HepG2 (cell line): ENCODE measurements at regions not wholly inside any gene's neighbourhood (a gene's known extent, or its start where the extent isn't known, plus 50 kb on each side); places are given as distances from the start of the nearest gene placed in this dataset.

Experiments used
- AKNA ChIP-seq: sonication (generic); formaldehyde crosslinking; IDR thresholded peaks from 2 replicates; pipeline ENCODE4 v1.4.0; 2020; ENCODE audit warnings: missing genetic modification reagents, borderline replicate concordance
- ARNT2 ChIP-seq: sonication (generic); formaldehyde crosslinking; IDR thresholded peaks from 2 replicates; pipeline ENCODE4 v1.8.0; 2022; ENCODE audit warnings: mild to moderate bottlenecking, low read depth, missing genetic modification reagents, moderate library complexity
- CEBPB ChIP-seq: IDR thresholded peaks from 2 replicates; pipeline ENCODE4 v1.6.1; 2011; ENCODE audit warnings: low read depth, low read length, improper control_type of control experiment, borderline replicate concordance
- CEBPG ChIP-seq: IDR thresholded peaks from 2 replicates; pipeline ENCODE4 v1.6.1; 2016
- CREBL2 ChIP-seq: sonication (generic); formaldehyde crosslinking; IDR thresholded peaks from 2 replicates; pipeline ENCODE4 v1.8.1; 2023; ENCODE audit warnings: missing genetic modification reagents, mild to moderate bottlenecking, borderline replicate concordance
- FOXA1 ChIP-seq, 2 experiments: fragments of 450-650 bp in 1 of 2; sonication (generic) in 1 of 2; formaldehyde crosslinking in 1 of 2; IDR thresholded peaks; 2 replicates each; pipeline versions ENCODE4 v1.4.0 to v1.6.1; 2016 to 2020; ENCODE audit warnings: missing genetic modification reagents in 1 of 2
- FOXJ3 ChIP-seq: sonication (generic); formaldehyde crosslinking; IDR thresholded peaks from 2 replicates; pipeline ENCODE4 v1.4.0; 2020; ENCODE audit warnings: missing genetic modification reagents, mild to moderate bottlenecking, borderline replicate concordance
- GATA4 ChIP-seq: sonication (generic); IDR thresholded peaks from 2 replicates; pipeline ENCODE4 v1.6.1; 2016; ENCODE audit warnings: antibody characterized with exemption, low read depth, borderline replicate concordance
- GFI1 ChIP-seq: sonication (generic); formaldehyde crosslinking; IDR thresholded peaks from 2 replicates; pipeline ENCODE4 v1.5.0; 2020; ENCODE audit warnings: missing genetic modification reagents, mild to moderate bottlenecking, borderline replicate concordance
- KMT2A ChIP-seq: sonication (generic); formaldehyde crosslinking; IDR thresholded peaks from 2 replicates; pipeline ENCODE4 v1.4.0; 2020; ENCODE audit warnings: missing genetic modification reagents
- MATR3 ChIP-seq: sonication (generic); formaldehyde crosslinking; IDR thresholded peaks from 2 replicates; pipeline ENCODE4 v1.4.0; 2020; ENCODE audit warnings: missing genetic modification reagents
- PBX2 ChIP-seq: IDR thresholded peaks from 2 replicates; pipeline ENCODE4 v1.6.1; 2016; ENCODE audit warnings: control low read depth
- REPIN1 ChIP-seq: sonication (generic); formaldehyde crosslinking; IDR thresholded peaks from 2 replicates; pipeline ENCODE4 v1.8.0; 2022; ENCODE audit warnings: missing genetic modification reagents, low read depth, mild to moderate bottlenecking, borderline replicate concordance
- SIN3A ChIP-seq: IDR thresholded peaks from 2 replicates; pipeline ENCODE4 v1.6.1; 2011; ENCODE audit warnings: low read depth, mild to moderate bottlenecking, control low read depth, low read length, borderline replicate concordance
- SP4 ChIP-seq: sonication (generic); formaldehyde crosslinking; IDR thresholded peaks from 2 replicates; pipeline ENCODE4 v1.8.1; 2023; ENCODE audit warnings: mild to moderate bottlenecking, missing genetic modification reagents
- TRAFD1 ChIP-seq: sonication (generic); formaldehyde crosslinking; IDR thresholded peaks from 2 replicates; pipeline ENCODE4 v1.5.1; 2020; ENCODE audit warnings: missing genetic modification reagents, mild to moderate bottlenecking, borderline replicate concordance
- XBP1 ChIP-seq: sonication (generic); formaldehyde crosslinking; IDR thresholded peaks from 2 replicates; pipeline ENCODE4 v1.5.0; 2020; ENCODE audit warnings: missing genetic modification reagents
- ZFP37 ChIP-seq: sonication (generic); formaldehyde crosslinking; IDR thresholded peaks from 2 replicates; pipeline ENCODE4 v1.4.0; 2020; ENCODE audit warnings: missing genetic modification reagents, borderline replicate concordance
- ZGPAT ChIP-seq: IDR thresholded peaks from 2 replicates; pipeline ENCODE4 v1.6.1; 2016; ENCODE audit warnings: mild to moderate bottlenecking
- ZNF3 ChIP-seq: IDR thresholded peaks from 2 replicates; pipeline ENCODE4 v1.7.0; 2017; ENCODE audit warnings: inconsistent platforms
- ZNF350 ChIP-seq: sonication (generic); formaldehyde crosslinking; IDR thresholded peaks from 2 replicates; pipeline ENCODE4 v1.4.0; 2020; ENCODE audit warnings: mild to moderate bottlenecking, low read depth, missing genetic modification reagents, borderline replicate concordance
- ZNF546 ChIP-seq: sonication (generic); formaldehyde crosslinking; conservative IDR thresholded peaks from 2 replicates; pipeline ENCODE4 v1.8.1; 2023; ENCODE audit warnings: mild to moderate bottlenecking, missing genetic modification reagents

GRCh38 chr12:16939871-16940306, 333.9 kb upstream of the LMO3 start (continued):
- TF ChIP-seq KMT2A (CRISPR knock-in tag): no peak
- peak; percentile 35; the same call in 1 of the 2 replicates for TF ChIP-seq REPIN1 (CRISPR knock-in tag)
- TF ChIP-seq GATA4: no peak
- no peak for TF ChIP-seq ZNF350 (CRISPR knock-in tag)
- TF ChIP-seq TRAFD1 (CRISPR knock-in tag): no peak
- TF ChIP-seq CEBPG (CRISPR knock-in tag): peak; percentile 46; the same call in 1 of the 2 replicates
- TF ChIP-seq XBP1 (CRISPR knock-in tag): no peak
- TF ChIP-seq SP4 (CRISPR knock-in tag): no peak
- no peak for TF ChIP-seq ARNT2 (CRISPR knock-in tag)
- TF ChIP-seq ZNF3 (CRISPR knock-in tag): no peak
- TF ChIP-seq CREBL2: no peak
- TF ChIP-seq CEBPB: peak; percentile 71; the same call in 1 of the 2 replicates
- TF ChIP-seq ZFP37 (CRISPR knock-in tag): no peak
- no peak for TF ChIP-seq FOXA1 (IDR thresholded peaks at IDR 0.05)
- peak; percentile 45 for TF ChIP-seq FOXA1 (CRISPR knock-in tag; IDR thresholded peaks at IDR 0.05)
- no peak for TF ChIP-seq AKNA
- no peak for TF ChIP-seq MATR3 (CRISPR knock-in tag)
- no peak for TF ChIP-seq PBX2 (CRISPR knock-in tag)
- no peak for TF ChIP-seq SIN3A
- TF ChIP-seq ZNF546 (CRISPR knock-in tag): no peak
- TF ChIP-seq ZGPAT (CRISPR knock-in tag): no peak
- peak; percentile 39; the same call in 1 of the 2 replicates for TF ChIP-seq FOXJ3
- TF ChIP-seq GFI1: no peak
